Tibial nerve (tissue), 4 donors: ENCODE measurements at regions not wholly inside any gene's neighbourhood (a gene's known extent, or its start where the extent isn't known, plus 50 kb on each side); places are given as distances from the start of the nearest gene placed in this dataset.

Experiments used
- EP300 ChIP-seq, 2 donors: sonication (generic); formaldehyde crosslinking; IDR thresholded peaks; one replicate each; pipeline ENCODE4 v1.6.1; 2017; ENCODE audit warnings: antibody characterized with exemption in 2 of 2, mild to moderate bottlenecking in 1 of 2
- TF ChIP-seq, protein P1 (sequence below), 5 experiments: fragments of 200-600 bp in 3 of 5; fragments of 450-650 bp in 2 of 5; sonication (generic) in 3 of 5; IDR thresholded peaks; one replicate each; pipeline ENCODE4 v1.5.1; 2016 to 2019; ENCODE audit warnings: antibody characterized with exemption in 5 of 5, mild to moderate bottlenecking in 3 of 5, moderate library complexity in 2 of 5

GRCh38 chr14:29178971-29179370 is 412.4 kb downstream of the FOXG1 start:
- TF ChIP-seq, protein P1, sequence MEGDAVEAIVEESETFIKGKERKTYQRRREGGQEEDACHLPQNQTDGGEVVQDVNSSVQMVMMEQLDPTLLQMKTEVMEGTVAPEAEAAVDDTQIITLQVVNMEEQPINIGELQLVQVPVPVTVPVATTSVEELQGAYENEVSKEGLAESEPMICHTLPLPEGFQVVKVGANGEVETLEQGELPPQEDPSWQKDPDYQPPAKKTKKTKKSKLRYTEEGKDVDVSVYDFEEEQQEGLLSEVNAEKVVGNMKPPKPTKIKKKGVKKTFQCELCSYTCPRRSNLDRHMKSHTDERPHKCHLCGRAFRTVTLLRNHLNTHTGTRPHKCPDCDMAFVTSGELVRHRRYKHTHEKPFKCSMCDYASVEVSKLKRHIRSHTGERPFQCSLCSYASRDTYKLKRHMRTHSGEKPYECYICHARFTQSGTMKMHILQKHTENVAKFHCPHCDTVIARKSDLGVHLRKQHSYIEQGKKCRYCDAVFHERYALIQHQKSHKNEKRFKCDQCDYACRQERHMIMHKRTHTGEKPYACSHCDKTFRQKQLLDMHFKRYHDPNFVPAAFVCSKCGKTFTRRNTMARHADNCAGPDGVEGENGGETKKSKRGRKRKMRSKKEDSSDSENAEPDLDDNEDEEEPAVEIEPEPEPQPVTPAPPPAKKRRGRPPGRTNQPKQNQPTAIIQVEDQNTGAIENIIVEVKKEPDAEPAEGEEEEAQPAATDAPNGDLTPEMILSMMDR (IDR thresholded peaks at IDR 0.05): no peak
- TF ChIP-seq EP300 (IDR thresholded peaks at IDR 0.05): no peak
